ENCODE measurements at regions not wholly inside any gene's neighbourhood (a gene's known extent, or its start where the extent isn't known, plus 50 kb on each side); places are given as distances from the start of the nearest gene placed in this dataset.

DNA sequence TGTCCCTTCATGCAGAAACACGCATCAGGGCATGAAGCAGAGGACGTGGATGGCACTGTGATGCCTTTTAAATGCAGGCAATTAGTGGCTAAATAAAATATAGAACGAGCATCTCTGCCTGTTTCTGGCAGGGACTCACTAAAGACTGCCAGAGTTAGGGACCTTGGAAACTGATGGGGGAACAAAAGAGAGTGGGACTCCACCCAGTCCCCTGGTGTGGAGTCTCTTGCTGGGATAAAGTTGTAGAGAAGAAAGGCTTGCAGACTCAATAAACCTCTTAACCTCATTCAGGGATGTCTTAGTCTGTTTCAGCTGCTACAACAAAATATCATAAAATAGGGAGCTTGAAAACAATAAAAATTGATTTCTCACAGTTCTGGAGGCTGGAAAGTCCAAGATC, 87.6 kb upstream of the ARAP3 start:
- H3K9me3 ChIP-seq = no peaks in the 10 kb centered on the region
- no peaks in the 10 kb centered on the region for H3K36me3 ChIP-seq
- intact Hi-C loops (cut with DNase I; ENCODE audit: low total_unique reads) = no loop called here
- peaks cover 0 to 7% (median 0%) of the 10 kb centered on the region in 7 donors for H3K27me3 ChIP-seq (replicated peaks in 1 of 7)
- H3K27ac ChIP-seq = no peak overlapping the region
- H3K4me1 ChIP-seq = no peaks in the 10 kb centered on the region
- 68 to 85% (median 82%) methylated on average over 3 of the region's 3 CpGs for WGBS, 5 donors
- no peak for DNase-seq
- TF ChIP-seq, protein P1, sequence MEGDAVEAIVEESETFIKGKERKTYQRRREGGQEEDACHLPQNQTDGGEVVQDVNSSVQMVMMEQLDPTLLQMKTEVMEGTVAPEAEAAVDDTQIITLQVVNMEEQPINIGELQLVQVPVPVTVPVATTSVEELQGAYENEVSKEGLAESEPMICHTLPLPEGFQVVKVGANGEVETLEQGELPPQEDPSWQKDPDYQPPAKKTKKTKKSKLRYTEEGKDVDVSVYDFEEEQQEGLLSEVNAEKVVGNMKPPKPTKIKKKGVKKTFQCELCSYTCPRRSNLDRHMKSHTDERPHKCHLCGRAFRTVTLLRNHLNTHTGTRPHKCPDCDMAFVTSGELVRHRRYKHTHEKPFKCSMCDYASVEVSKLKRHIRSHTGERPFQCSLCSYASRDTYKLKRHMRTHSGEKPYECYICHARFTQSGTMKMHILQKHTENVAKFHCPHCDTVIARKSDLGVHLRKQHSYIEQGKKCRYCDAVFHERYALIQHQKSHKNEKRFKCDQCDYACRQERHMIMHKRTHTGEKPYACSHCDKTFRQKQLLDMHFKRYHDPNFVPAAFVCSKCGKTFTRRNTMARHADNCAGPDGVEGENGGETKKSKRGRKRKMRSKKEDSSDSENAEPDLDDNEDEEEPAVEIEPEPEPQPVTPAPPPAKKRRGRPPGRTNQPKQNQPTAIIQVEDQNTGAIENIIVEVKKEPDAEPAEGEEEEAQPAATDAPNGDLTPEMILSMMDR (IDR thresholded peaks at IDR 0.05 in 8 of 11, conservative IDR thresholded peaks at IDR 0.05 in 3 of 11) = no peak
- no peak for TF ChIP-seq POLR2AphosphoS5 (IDR thresholded peaks at IDR 0.05)
- no peak for TF ChIP-seq POLR2A (IDR thresholded peaks at IDR 0.05)
- no peak overlapping the region for H3K4me3 ChIP-seq

DNA sequence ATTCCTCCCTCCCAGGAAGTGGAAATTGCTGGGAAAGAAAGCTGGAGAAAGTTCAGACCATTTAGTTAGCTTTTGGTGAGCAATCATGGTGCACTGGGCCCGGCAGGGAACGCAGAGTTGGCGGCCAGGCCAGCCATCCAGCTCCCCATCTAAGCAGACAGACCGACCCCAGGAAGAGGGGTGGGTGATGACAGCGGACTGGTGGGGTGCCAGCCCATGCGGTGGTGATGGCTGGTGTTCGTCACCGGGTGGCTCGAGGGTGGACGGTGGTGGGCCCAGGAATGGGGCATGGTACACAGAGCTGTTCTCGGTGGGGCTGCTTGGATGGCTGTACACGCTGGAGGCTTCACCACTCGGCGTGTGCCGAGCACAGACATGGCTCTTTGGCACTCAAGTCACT, 85.6 kb upstream of the ARAP3 start:
- peaks cover 0 to 2% (median 0%) of the 10 kb centered on the region in 6 donors for H3K4me1 ChIP-seq
- DNase-seq = no peak
- peaks cover 0 to 7% (median 0%) of the 10 kb centered on the region in 7 donors for H3K27me3 ChIP-seq (replicated peaks in 1 of 7)
- TF ChIP-seq, protein P1 (IDR thresholded peaks at IDR 0.05 in 8 of 11, conservative IDR thresholded peaks at IDR 0.05 in 3 of 11) = no peak
- TF ChIP-seq POLR2AphosphoS5 (IDR thresholded peaks at IDR 0.05) (no peak), POLR2A (IDR thresholded peaks at IDR 0.05) (no peak)
- intact Hi-C loops (cut with DNase I; ENCODE audit: low total_unique reads) = no loop called here
- no peaks in the 10 kb centered on the region for H3K36me3 ChIP-seq
- 87 to 94% (median 91%) methylated on average over 15 of the region's 15 CpGs for WGBS, 5 donors
- no peak overlapping the region for H3K4me3 ChIP-seq
- H3K27ac ChIP-seq = no peak overlapping the region
- H3K9me3 ChIP-seq = no peaks in the 10 kb centered on the region

DNA sequence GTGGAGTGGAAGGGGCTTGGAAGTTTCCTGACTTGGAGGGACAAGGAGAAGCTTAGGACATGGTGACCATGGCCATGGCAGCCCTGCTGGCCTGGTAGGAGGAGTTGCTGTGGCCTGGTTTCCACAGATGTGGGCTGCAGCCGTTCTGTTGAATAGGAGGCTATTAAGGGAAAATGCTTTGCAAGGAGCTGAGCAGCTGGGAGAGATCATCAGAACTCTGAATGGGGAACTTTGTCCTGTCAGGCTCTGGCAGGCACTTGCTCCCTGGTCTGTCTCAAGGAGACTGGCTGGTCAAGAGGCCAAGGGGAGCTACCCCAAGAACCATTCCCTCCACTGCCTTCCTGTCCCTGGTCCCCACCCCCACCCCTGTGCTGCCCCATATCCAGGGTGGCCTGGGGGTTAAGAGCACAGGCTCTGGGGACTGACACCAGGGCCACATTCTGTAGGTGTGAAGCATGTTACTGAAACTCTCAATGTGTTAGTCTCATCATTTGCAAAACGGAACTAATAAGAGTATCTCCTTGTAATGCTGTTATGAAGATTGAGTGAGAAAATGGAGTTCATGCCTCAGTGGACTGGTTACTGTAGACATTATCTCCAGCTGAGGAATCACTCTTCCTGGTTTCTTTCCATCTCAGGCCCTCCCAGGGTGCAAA, 84.0 kb upstream of the ARAP3 start:
- Histone ChIP-seq H3K4me3 (no peak overlapping the region), H3K4me1 (peaks cover 0 to 13% (median 8%) of the 10 kb centered on the region in 6 donors), H3K27ac (no peak overlapping the region), H3K36me3 (no peaks in the 10 kb centered on the region), H3K9me3 (no peaks in the 10 kb centered on the region), H3K27me3 (replicated peaks in 1 of 7) (peaks cover 0 to 22% (median 0%) of the 10 kb centered on the region in 7 donors)
- TF ChIP-seq, protein P1 (IDR thresholded peaks at IDR 0.05 in 8 of 11, conservative IDR thresholded peaks at IDR 0.05 in 3 of 11) = no peak
- TF ChIP-seq POLR2A (IDR thresholded peaks at IDR 0.05) (no peak), POLR2AphosphoS5 (IDR thresholded peaks at IDR 0.05) (peak in 1 of 3 donors; percentile 23)
- no peak for DNase-seq
- intact Hi-C loops (cut with DNase I; ENCODE audit: low total_unique reads) = no loop called here
- 56 to 66% (median 64%) methylated on average over 2 of the region's 2 CpGs for WGBS, 5 donors

DNA sequence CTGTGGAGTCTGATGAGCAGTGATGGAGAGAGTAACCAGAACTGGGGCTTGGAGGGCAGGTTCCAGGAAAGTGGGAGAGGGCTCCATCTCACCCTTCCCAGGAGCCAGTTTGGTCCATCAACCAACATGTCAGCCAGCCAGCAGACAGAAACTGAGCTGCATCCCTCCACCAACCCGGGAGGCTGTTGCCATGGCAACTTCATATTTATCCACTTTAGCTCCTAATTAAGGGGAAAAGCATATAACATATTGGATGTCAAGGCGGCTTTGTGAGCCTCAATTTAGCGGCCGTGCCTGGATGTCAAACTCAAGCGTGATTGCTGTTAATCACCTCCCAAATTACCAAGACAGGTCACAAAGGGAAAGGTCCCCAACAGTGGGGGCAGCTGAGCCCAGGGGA, 81.5 kb upstream of the ARAP3 start:
- no peak overlapping the region for H3K4me3 ChIP-seq
- no peak overlapping the region for H3K27ac ChIP-seq
- H3K9me3 ChIP-seq = no peaks in the 10 kb centered on the region
- TF ChIP-seq POLR2AphosphoS5 (IDR thresholded peaks at IDR 0.05) (no peak), POLR2A (IDR thresholded peaks at IDR 0.05) (no peak)
- TF ChIP-seq, protein P1 (IDR thresholded peaks at IDR 0.05 in 8 of 11, conservative IDR thresholded peaks at IDR 0.05 in 3 of 11) = no peak
- DNase-seq = no peak
- H3K4me1 ChIP-seq = peaks cover 0 to 15% (median 8%) of the 10 kb centered on the region in 6 donors
- intact Hi-C loops (cut with DNase I; ENCODE audit: low total_unique reads) = no loop called here
- 70 to 92% (median 77%) methylated on average over 5 of the region's 5 CpGs for WGBS, 5 donors
- H3K36me3 ChIP-seq = no peaks in the 10 kb centered on the region
- H3K27me3 ChIP-seq (replicated peaks in 1 of 7) = peaks cover 0 to 47% (median 8%) of the 10 kb centered on the region in 7 donors
